PC-3 (cell line): ENCODE measurements at regions not wholly inside any gene's neighbourhood (a gene's known extent, or its start where the extent isn't known, plus 50 kb on each side); places are given as distances from the start of the nearest gene placed in this dataset.

ENCODE experiments used
- ATAC-seq: fragments of 200-7000 bp; cut with Tn5 transposase; 2 replicates; pipeline ENCODE4 v1.9.1; 2020; ENCODE audit warnings: mild to moderate bottlenecking, moderate library complexity
- BruUV-seq: library from RNA; stranded (reverse); fragments of 400-500 nt; replicated peaks from 2 replicates; lab custom pipeline; 2021; lab: Mats Ljungman, UMichigan
- CTCF ChIA-PET: fragments of 300-600 bp; sonication (Branson Sonifier 250); formaldehyde crosslinking; loops from one replicate; lab custom pipeline; 2022; ENCODE audit warnings: antibody characterized with exemption; lab: Charles Lee
- POLR2A ChIA-PET: fragments of 300-600 bp; sonication (Branson Sonifier 250); formaldehyde crosslinking; loops from one replicate; lab custom pipeline; 2022; ENCODE audit warnings: antibody characterized with exemption; ENCODE audit not compliant: unreplicated experiment; lab: Charles Lee
- DNase-seq: peaks from one replicate; pipeline ENCODE4 v3.0.0-alpha.2; 2015
- H2AFZ ChIP-seq: fragments of 300-600 bp; sonication (generic); 2 replicates; pipeline ENCODE4 v1.6.0; 2016; ENCODE audit warnings: antibody characterized with exemption, low read length
- H3F3A ChIP-seq: fragments of 300-600 bp; sonication (generic); one replicate; pipeline ENCODE4 v1.6.0; 2017; ENCODE audit warnings: antibody characterized with exemption, low read length, control low read depth, mild to moderate bottlenecking; ENCODE audit not compliant: unreplicated experiment
- H3K27ac ChIP-seq: fragments of 300-600 bp; sonication (generic); 2 replicates; pipeline ENCODE4 v1.5.1; 2016; ENCODE audit warnings: mild to moderate bottlenecking, low read length
- H3K27me3 ChIP-seq: fragments of 300-600 bp; sonication (generic); 2 replicates; pipeline ENCODE4 v1.6.1; 2016; ENCODE audit warnings: low read length, mixed read lengths
- H3K36me3 ChIP-seq: fragments of 300-600 bp; sonication (generic); 2 replicates; pipeline ENCODE4 v1.6.1; 2016; ENCODE audit warnings: low read depth, mixed run types, low read length, mixed read lengths
- H3K4me1 ChIP-seq: fragments of 300-600 bp; sonication (generic); 2 replicates; pipeline ENCODE4 v1.5.1; 2016; ENCODE audit warnings: low read length; ENCODE audit not compliant: insufficient read depth
- H3K4me2 ChIP-seq: fragments of 300-600 bp; sonication (generic); 2 replicates; pipeline ENCODE4 v1.6.0; 2016; ENCODE audit warnings: low read length
- H3K4me3 ChIP-seq: fragments of 300-600 bp; sonication (generic); 2 replicates; pipeline ENCODE4 v1.5.1; 2016; ENCODE audit warnings: mild to moderate bottlenecking, low read length, mixed read lengths
- H3K79me2 ChIP-seq: fragments of 300-600 bp; sonication (generic); 2 replicates; pipeline ENCODE4 v1.6.1; 2017; ENCODE audit warnings: low read length, mixed read lengths
- H3K9ac ChIP-seq: fragments of 300-600 bp; sonication (generic); 2 replicates; pipeline ENCODE4 v1.6.0; 2016; ENCODE audit warnings: mild to moderate bottlenecking, low read length
- H3K9me2 ChIP-seq: fragments of 300-600 bp; sonication (generic); replicated peaks from 2 replicates; pipeline ENCODE4 v1.6.1; 2016; ENCODE audit warnings: mixed run types, low read length, mixed read lengths
- H3K9me3 ChIP-seq: fragments of 300-600 bp; sonication (generic); 2 replicates; pipeline ENCODE4 v1.6.1; 2016; ENCODE audit warnings: low read length, mixed read lengths
- H4K20me1 ChIP-seq: fragments of 300-600 bp; sonication (generic); 2 replicates; pipeline ENCODE4 v1.6.1; 2016; ENCODE audit warnings: low read length, mixed read lengths
- CTCF ChIP-seq: fragments of 300-600 bp; sonication (generic); conservative IDR thresholded peaks from 2 replicates; pipeline ENCODE4 v1.5.1; 2017; ENCODE audit warnings: antibody characterized with exemption, low read depth, mild to moderate bottlenecking, low read length
- EZH2 ChIP-seq: fragments of 300-600 bp; sonication (generic); IDR thresholded peaks from one replicate; pipeline ENCODE4 v1.6.1; 2017; ENCODE audit warnings: antibody characterized with exemption, mild to moderate bottlenecking, low read length; ENCODE audit not compliant: unreplicated experiment
- EZH2phosphoT487 ChIP-seq: fragments of 300-600 bp; sonication (generic); IDR thresholded peaks from 2 replicates; pipeline ENCODE4 v1.6.1; 2018; ENCODE audit warnings: mild to moderate bottlenecking, antibody characterized with exemption, low read length, borderline replicate concordance
- intact Hi-C: fragments of 100-400 bp; cut with micrococcal nuclease; formaldehyde crosslinking; loops from 2 replicates; pipeline ENCODE4 v1.9.0; 2023

DNA sequence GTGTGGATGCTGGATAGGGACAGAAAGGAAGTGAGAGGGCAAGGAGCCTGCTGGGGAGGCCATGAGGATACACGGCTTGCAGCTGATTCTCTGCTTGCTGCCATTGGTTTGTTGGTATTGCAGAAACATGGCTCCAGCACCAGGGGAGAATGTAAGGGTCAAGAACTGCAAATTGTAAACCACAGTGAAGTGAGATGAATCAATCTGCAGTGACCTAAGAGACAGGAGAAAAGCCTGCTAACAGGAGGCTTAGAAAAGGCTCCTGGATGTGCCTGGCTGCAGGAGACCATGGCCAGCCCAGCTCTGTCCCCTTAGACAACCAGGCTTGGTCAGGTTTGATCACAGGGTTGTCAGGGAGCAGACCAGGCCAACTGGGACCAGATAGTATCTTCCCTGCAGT is 233.7 kb upstream of the CADM1 start:
- no peak for TF ChIP-seq EZH2phosphoT487
- no peak for TF ChIP-seq CTCF
- TF ChIP-seq EZH2 = no peak
- no peak overlapping the region for H2AFZ ChIP-seq
- ChIA-PET POLR2A (no interaction called here), CTCF (no interaction called here)
- H3K9me2 ChIP-seq = no peaks in the 10 kb centered on the region
- H3F3A ChIP-seq = no peaks in the 10 kb centered on the region
- no peak overlapping the region for H3K4me2 ChIP-seq
- BruUV-seq = no TSS peak
- ATAC-seq (no peak), DNase-seq (no peak)
- no peaks in the 10 kb centered on the region for H3K27me3 ChIP-seq
- intact Hi-C loops = no loop called here
- no peak overlapping the region for H3K4me3 ChIP-seq
- no peaks in the 10 kb centered on the region for H3K36me3 ChIP-seq
- H3K9ac ChIP-seq = no peak overlapping the region
- H3K4me1 ChIP-seq = no peaks in the 10 kb centered on the region
- H4K20me1 ChIP-seq = no peaks in the 10 kb centered on the region
- H3K9me3 ChIP-seq = peaks cover 26% of the 10 kb centered on the region
- H3K79me2 ChIP-seq = no peaks in the 10 kb centered on the region
- H3K27ac ChIP-seq = no peak overlapping the region

GRCh38 chr11:115736146-115736545 is 231.9 kb upstream of the CADM1 start:
- no peaks in the 10 kb centered on the region for H4K20me1 ChIP-seq
- no peaks in the 10 kb centered on the region for H3K36me3 ChIP-seq
- H3K79me2 ChIP-seq = no peaks in the 10 kb centered on the region
- TF ChIP-seq EZH2 = no peak
- TF ChIP-seq EZH2phosphoT487 = no peak
- no peak for TF ChIP-seq CTCF
- ChIA-PET POLR2A (no interaction called here), CTCF (no interaction called here)
- intact Hi-C loops = no loop called here
- no peaks in the 10 kb centered on the region for H3K4me1 ChIP-seq
- ATAC-seq = no peak
- DNase-seq = peak; percentile 2
- H3K4me2 ChIP-seq = no peak overlapping the region
- no peaks in the 10 kb centered on the region for H3K9me2 ChIP-seq
- no peak overlapping the region for H3K4me3 ChIP-seq
- BruUV-seq = no TSS peak
- no peaks in the 10 kb centered on the region for H3K27me3 ChIP-seq
- H3K9ac ChIP-seq = no peak overlapping the region
- peaks cover 28% of the 10 kb centered on the region for H3K9me3 ChIP-seq
- no peak overlapping the region for H2AFZ ChIP-seq
- H3K27ac ChIP-seq = no peak overlapping the region
- H3F3A ChIP-seq = no peaks in the 10 kb centered on the region

- Histone ChIP-seq H3K4me3 (no peak overlapping the region), H3K9ac (no peak overlapping the region), H3K4me1 (no peaks in the 10 kb centered on the region), H3K27ac (no peak overlapping the region), H3K27me3 (no peaks in the 10 kb centered on the region), H3F3A (no peaks in the 10 kb centered on the region), H4K20me1 (no peaks in the 10 kb centered on the region), H3K79me2 (no peaks in the 10 kb centered on the region), H3K36me3 (no peaks in the 10 kb centered on the region), H3K9me2 (no peaks in the 10 kb centered on the region), H3K9me3 (peaks cover 31% of the 10 kb centered on the region), H3K4me2 (no peak overlapping the region), H2AFZ (no peak overlapping the region)
- no peak for DNase-seq
- intact Hi-C loops = no loop called here
- BruUV-seq = no TSS peak
- TF ChIP-seq CTCF (no peak), EZH2phosphoT487 (no peak), EZH2 (no peak)
- CTCF ChIA-PET = no interaction called here
- ATAC-seq = no peak
- POLR2A ChIA-PET = no interaction called here
Measured at GRCh38 chr11:115724666-115725065, 220.5 kb upstream of the CADM1 start.
